ENCODE measurements at regions not wholly inside any gene's neighbourhood (a gene's known extent, or its start where the extent isn't known, plus 50 kb on each side); places are given as distances from the start of the nearest gene placed in this dataset.

DNA sequence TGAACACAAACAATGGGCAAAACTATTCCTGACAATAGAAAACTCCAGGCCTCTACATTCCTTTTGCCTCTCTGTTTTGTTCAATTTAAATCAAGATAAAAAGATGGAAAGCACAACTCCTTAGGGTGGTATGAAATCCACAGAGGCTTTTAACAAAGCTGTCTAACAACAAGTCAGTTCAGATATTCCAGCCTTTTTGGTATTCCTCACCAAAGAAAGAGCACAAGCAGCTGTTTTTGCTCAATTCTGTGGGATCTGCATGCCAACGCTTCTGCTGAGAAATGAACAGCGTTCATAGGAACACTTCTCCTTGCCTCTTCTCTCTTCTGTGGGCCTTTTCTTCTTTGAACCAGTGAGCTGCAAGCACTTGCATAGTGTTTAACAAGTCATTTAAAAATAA is 411.6 kb upstream of the TCF4 start:
- Histone ChIP-seq H3K4me3 (ENCODE audit: insufficient read depth, low read depth, low read length) (no peak overlapping the region), H2BK15ac (ENCODE audit: low read depth, low read length) (no peak overlapping the region), H2BK5ac (ENCODE audit: low read depth, low read length, poor library complexity, severe bottlenecking) (no peak overlapping the region), H3K27me3 (ENCODE audit: control insufficient read depth, insufficient read depth, low read length) (no peaks in the 10 kb centered on the region), H3K4me1 (ENCODE audit: control insufficient read depth, insufficient read depth, low read length) (peaks cover 8% of the 10 kb centered on the region), H3K27ac (ENCODE audit: insufficient read depth, low read length) (no peak overlapping the region), H2BK20ac (ENCODE audit: low read depth, low read length) (no peak overlapping the region), H3K9ac (ENCODE audit: low read depth, low read length) (no peak overlapping the region), H4K91ac (ENCODE audit: insufficient read depth, low read depth, low read length) (no peak overlapping the region), H3K14ac (replicated peaks; ENCODE audit: low read depth, low read length) (peak overlapping the region; percentile 61; the same call in 1 of the 2 replicates), H2BK120ac (ENCODE audit: low read depth, low read length) (no peak overlapping the region; the same call in 1 of the 2 replicates), H3K56ac (ENCODE audit: extremely low read depth, insufficient read depth, low read length) (no peak overlapping the region), H2AK9ac (replicated peaks; ENCODE audit: low read depth, low read length, poor library complexity) (no peak overlapping the region), H4K5ac (ENCODE audit: low read depth, low read length) (no peak overlapping the region), H2AK5ac (ENCODE audit: low read depth, low read length) (no peak overlapping the region), H3K4me2 (ENCODE audit: low read depth, low read length) (no peak overlapping the region), H3K36me3 (ENCODE audit: control insufficient read depth, insufficient read depth, low read length) (no peaks in the 10 kb centered on the region), H3K4ac (ENCODE audit: low read depth, low read length) (no peak overlapping the region), H2AFZ (replicated peaks; ENCODE audit: low read length, poor library complexity) (peak overlapping the region; percentile 56), H3K18ac (ENCODE audit: low read depth, low read length) (no peak overlapping the region), H4K20me1 (ENCODE audit: insufficient read depth, low read length) (no peaks in the 10 kb centered on the region), H3K23ac (ENCODE audit: low read depth, low read length) (peak overlapping the region; percentile 51; the same call in 1 of the 2 replicates), H3K9me3 (ENCODE audit: control insufficient read depth, insufficient read depth, low read length) (no peaks in the 10 kb centered on the region), H4K8ac (ENCODE audit: low read depth in 2 of 2, low read length in 2 of 2) (no peak overlapping the region), H3K9me1 (ENCODE audit: insufficient read depth, low read length) (no peaks in the 10 kb centered on the region; the same call in 1 of the 2 replicates), H3K79me1 (ENCODE audit: low read depth in 1 of 2, low read length in 2 of 2) (no peaks in the 10 kb centered on the region)
- DNase-seq = no peak
- intact Hi-C loops (cut with micrococcal nuclease) = no loop called here
- BruUV-seq (replicated peaks) = no TSS peak
- ChIA-PET POLR2A (ENCODE audit: unreplicated experiment) (interaction anchor here (0.7 kb wide), 1 partner anchor 119 kb away, joined by 3 read pairs; no protein-coding TSS in a partner anchor), CTCF (interaction anchor here (1.2 kb wide), 1 partner anchor 224 kb away, joined by 3 read pairs; no protein-coding TSS in a partner anchor)
- no CpG with 5 or more reads among the region's 2 CpGs for WGBS, 2 experiments (ENCODE audit: extremely low coverage in 2 of 2, insufficient read length in 1 of 2)
- dilution Hi-C loops (cut with HindIII; ENCODE audit: low sequenced_read_pairs, unreplicated experiment) = no loop called here
- ATAC-seq (ENCODE audit: low read depth) = no peak
- in situ Hi-C loops (cut with MboI; ENCODE audit: low sequenced_read_pairs) = no loop called here
- TF ChIP-seq MAFK (IDR thresholded peaks at IDR 0.05; ENCODE audit: low read depth, low read length) (no peak), CHD1 (IDR thresholded peaks at IDR 0.05; ENCODE audit: low read depth, low read length) (no peak), FOS (IDR thresholded peaks at IDR 0.05; ENCODE audit: low read depth, low read length) (no peak), NFE2L2 (IDR thresholded peaks at IDR 0.05; ENCODE audit: low read depth, low read length) (no peak), RCOR1 (IDR thresholded peaks at IDR 0.05; ENCODE audit: insufficient replicate concordance, low read length) (no peak), MXI1 (IDR thresholded peaks at IDR 0.05; ENCODE audit: borderline replicate concordance, low read depth, low read length) (no peak)

Measured in IMR-90 (cell line).